LoVo (cell line): ENCODE measurements at regions not wholly inside any gene's neighbourhood (a gene's known extent, or its start where the extent isn't known, plus 50 kb on each side); places are given as distances from the start of the nearest gene placed in this dataset.

Experiments used
- DNase-seq: peaks from one replicate; pipeline ENCODE4 v3.0.0-alpha.2; 2016; ENCODE audit warnings: low spot score

DNA sequence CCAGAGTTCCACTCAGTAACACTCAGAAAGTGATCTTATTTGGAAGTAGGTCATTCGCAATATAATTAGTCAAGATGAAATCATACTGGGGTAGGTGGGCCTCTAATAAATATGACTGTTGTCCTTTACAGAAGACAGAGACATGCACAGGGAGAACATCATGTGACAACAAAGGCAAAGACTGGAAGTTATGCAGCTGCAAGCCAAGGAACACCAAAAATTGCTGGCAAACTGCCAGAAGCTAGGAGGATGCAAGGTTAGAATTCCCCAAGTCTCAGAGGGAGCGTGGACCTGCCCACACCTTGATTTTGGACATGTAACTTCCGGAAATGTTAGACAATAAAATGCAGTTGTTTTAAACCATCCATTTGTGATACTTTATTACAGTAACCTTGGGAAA lies 471.5 kb upstream of the AGTR1 start:
- DNase-seq = no peak

DNA sequence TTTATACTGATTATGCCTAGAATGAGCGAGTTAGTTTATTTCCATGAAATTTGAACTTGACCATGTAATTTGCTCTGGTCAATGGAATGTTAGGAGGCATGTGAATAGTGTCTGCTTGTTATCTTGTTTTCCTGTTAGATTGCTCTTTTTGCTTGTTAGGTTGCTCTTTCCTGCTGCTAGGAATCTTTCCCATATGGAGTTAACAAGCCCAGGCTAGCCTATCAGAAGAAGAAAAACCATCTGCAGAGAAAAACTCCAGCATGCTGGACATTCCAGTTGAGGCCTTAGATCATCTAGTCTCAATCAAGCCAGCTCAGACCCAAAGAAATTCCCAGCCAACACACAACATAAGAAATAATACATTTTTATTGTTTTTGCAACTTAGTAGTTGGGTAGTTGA lies 470.2 kb upstream of the AGTR1 start:
- no peak for DNase-seq

DNA sequence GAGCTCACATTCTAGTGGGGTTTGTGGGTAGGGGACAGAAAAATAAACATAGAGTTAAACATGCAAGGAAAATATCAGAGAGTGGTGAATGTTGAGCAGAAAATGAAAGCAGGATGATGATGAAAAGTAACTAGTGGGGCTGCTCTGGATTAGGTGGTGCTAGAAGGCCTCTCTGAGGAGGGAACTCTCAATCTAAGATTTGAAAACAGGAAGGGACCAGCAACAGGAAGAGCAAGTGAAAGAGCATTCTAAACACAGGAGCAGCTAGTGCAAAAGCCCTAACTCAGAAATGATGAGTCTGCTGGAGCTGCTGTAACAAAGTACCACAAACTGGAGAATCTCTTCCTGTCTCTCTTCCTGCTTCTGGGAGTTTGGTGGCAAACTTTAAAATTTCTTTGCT lies 468.6 kb upstream of the AGTR1 start:
- DNase-seq = no peak

DNA sequence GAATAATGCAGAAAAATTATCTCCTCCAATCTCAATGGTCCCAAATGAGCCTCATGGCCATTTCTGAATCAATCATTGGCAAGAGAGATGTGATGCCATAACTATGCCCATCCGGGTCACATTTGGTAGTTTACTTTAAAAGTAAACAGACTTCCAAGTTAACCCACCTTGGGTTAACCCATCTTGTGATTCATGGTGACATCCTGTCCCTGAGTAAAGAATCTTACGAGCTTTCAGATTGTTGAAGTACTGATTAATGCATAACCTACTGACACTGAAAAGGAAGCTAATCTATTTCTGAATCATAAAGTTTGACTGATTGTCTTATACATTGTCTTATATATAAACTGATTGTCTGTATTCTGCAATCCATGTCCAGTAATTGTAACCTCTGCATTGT lies 467.2 kb upstream of the AGTR1 start:
- no peak for DNase-seq

DNA sequence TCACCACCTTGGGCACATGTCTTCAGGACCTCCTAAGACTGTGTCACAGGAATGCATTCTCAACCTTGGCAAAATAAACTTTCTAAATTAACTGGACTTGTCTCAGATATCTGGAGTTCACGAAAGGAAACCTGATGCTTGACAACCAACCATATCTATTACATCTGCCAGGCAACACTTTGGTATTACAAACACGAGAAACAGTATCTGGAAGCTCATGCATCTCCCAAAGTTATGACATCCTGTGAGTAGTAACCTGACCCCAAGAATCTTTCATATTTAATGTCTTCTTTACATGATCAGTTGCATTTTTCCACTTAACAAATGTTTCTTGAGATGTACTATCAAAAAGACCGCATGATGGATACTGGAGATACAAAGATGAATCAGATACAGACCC lies 465.3 kb upstream of the AGTR1 start:
- DNase-seq = no peak

DNA sequence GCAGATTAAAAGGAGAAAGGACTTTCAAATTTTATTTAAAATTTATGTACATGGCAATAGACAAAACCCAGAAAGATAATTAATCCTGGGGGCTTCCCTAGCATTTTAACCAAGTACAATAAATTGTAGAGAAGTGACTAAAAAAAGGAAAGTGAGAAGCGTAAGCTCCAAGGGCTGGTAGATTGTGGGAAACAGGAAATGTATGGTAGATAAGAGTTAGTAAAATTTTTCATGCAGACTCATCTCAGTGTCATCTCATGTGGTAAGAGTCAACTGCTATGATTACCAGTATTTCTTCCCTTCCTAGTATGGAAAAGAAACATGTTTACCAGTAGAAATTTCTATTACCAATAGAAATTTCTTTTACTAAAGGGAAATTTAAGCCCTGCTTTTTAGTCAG lies 464.3 kb upstream of the AGTR1 start:
- DNase-seq = no peak

DNA sequence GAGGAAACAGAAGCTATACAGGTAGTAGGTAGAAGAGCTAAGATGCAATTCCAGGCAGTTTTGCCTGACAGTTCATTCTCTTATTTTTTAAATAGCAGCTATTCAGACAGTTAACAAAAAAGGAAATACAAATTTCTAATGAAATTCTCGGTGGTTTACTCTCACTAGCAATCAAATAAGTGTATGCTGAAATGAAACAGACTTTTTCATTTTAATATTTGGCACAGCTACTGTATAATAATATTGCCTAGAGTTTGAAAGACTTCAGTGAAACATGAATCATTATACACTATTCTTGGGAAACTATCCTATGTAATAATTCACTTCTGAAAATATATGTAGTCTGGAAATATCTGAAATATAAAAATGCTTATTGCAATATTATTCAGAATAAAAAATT lies 463.2 kb upstream of the AGTR1 start:
- no peak for DNase-seq

DNA sequence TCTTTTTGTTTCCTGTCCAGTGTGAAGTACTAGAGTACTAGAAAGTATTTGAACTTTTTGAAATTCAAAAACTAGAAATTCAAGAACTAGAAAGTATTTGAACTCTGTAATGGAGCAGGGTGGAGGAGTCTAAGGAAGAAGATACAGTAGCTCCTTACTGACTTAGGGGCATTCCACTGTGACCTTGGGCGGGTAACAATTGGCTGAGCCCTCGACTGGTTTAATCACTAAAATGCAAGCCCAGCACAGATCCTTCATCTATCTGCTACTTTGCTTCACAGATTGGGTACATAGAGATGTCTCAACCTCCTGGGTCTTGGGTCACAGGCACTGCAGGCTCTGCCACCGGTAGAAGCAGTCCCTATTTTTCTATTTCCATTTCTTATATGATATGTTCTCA lies 462.1 kb upstream of the AGTR1 start:
- no peak for DNase-seq

DNA sequence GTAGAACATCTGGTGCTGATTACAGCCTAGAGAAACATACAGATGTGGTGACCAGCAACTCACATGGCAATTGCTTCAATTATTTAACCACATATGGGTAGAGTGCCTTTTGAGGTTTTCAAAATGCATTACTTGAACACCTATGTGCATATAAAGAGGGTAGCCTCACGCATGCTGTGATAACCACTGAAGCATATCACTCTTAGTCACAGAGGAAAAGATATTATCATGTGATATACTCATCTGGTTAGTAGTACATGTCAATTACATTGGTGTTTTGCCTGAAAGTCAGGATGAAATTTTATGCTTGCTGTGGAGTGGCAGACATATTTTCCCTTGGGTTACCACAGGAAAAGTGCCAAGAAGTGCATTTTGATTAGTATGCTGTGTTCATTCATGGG lies 459.3 kb upstream of the AGTR1 start:
- no peak for DNase-seq

DNA sequence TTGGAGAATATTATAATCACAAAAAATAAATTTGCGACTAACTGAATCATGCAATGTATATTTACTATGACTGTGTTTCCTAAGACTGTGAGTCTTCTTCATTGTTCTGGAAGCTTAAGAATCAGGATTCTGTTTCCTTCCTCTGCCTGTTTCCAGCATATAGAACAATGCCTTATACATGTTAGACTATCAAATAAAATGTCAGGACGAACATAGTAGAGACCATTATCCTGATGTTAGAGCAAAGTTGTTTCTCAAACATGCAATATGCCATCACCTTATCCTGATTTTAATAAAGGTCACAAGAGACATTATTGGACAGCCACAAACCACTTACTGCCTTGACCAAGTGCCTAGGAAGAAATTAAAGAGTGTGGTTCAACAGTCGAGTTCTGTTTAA lies 457.4 kb upstream of the AGTR1 start:
- DNase-seq = no peak

DNA sequence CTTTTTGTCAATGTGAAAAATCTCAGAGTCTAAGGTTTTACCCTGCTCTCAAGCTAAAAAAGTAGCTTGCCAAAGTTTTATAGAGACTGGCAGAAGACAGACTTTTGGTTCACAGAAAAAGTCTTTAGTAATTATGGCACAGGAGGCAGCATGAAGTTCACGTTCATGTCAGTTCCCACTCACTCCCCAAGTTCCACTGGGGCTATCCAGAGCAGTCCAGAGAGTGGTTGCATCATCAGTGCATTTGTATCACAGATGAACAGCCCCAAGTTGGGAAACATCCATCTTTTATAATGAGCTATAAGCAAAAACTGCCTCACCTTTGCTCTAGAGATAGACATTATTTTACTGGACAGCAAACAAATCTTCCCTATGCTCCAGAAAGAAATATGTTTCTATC lies 454.1 kb upstream of the AGTR1 start:
- DNase-seq = no peak

DNA sequence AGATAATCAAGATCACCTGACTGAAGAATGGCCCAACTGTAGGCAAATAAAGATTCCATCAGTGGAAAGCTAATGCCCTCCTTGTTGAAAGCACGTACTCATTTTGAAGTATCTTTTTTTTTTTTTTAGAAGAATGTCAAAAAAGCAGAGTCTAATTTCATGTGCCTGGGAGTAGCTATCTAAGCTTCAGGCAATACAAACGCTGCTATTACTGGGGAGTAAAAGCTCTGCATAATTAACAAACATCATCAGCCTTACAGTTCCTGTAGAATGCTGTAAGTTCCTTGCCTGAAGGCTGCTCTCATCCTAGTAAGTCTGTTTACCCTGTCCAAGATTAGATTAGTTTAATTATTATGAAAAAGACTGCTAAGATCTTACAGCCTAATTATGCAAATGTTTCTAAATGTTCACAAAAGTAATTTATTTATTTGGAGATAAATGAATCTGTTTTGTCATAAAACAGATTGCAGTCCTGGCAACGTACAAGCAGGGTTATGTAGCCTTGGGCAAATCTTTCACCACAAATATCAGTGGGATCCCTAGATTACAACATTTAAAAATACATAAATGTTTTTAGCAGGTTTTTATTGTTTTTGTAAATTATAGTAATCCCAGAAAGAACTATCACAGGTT lies 451.3 kb upstream of the AGTR1 start:
- DNase-seq = no peak

DNA sequence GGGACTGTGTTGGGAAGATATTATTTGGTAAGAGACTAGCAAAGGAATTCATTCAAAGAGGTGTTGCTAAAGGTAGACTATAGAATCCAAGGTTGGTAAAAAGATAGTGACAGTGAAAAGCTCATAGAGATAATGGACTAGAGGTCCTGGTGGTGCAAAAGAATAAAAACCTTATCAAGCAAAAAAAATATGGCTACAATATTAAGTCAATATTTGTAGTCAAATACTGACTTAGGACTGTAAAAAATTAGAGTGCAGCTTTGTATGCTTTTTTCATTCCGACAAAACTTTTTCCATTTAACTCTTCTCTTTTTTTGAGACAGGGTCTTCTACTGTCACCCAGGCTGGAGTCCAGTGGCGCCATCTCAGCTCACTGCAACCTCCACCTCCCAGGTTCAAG lies 444.0 kb upstream of the AGTR1 start:
- DNase-seq = no peak

DNA sequence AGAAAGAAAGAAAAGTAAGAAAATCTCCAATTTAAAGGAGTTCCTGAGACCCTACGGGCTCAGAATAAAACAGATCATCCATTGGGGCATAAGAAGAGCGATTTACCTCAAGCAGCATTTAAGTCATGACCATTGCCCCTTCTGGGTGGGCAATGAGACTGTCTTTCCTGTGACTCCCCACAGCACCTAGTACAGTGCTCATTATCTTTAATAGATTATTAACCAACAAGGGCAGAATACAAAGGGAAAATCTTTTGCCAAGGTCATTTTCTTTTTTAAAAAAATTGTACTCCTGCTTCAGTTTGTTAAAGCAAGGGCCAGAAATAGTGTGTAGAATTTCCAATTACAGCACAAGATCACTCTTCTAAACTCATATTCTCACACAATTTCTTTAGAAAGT lies 443.3 kb upstream of the AGTR1 start:
- DNase-seq = no peak

DNA sequence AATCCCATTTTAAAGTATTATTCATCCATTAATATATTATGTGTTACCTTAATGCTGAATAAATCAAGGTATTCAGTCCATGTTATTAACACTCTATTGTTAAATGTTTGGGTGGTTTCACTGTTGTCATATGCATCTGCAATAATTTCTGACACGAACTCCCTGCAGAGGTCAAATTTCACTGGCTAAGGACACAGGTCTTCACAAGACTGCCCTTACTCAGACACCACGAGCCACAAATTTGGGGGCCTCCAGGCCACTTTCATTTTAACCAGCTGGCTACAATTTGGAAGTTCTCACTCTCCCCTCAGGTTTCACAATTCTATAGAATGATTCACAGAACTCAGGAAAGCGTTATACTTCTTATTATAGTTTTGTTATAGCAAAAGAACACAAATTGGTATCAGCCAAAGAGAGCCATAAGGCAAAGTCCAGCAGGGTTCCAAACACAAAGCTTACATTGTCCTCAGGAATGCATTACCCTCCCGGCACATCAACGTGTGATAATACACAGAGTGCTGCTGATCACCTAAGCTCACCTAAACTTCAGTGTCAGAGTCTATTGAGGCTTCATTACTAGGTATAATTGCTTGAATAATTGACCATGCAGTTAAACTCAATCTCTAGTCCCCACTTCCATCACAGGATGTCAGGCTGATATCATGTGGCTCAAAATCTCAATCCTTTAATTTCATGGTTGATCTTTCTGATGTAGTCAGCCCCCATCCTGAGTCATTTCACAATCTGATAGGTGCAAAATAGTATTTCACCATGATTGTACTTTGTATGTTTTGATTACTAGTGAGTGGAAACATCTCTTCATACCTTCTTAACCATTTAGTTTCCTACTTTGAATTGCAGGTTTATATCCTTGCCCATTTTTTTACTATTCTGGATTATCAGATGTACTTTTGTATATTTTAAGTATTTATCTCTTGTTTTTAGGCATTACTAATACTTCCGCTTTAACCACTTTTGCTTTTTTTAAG lies 441.4 kb upstream of the AGTR1 start:
- no peak for DNase-seq

DNA sequence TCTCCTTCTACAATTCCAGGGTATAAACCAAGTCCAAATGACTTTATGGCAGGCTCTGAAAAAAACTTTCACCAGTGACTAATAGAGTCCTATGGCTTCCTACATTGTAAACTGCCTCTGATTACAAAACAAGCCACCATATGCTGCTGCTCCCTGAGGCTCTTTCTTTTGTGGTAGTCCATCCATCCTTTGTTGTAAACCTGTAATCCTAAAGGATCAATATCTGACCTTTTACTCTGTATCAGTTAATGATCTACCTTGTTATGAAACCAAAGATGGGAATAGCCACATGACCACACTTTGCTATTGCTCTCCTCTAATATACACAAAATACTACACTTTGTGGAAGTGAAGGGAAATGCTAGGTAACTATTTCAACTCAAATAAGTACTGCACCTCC lies 434.7 kb upstream of the AGTR1 start:
- DNase-seq = no peak

DNA sequence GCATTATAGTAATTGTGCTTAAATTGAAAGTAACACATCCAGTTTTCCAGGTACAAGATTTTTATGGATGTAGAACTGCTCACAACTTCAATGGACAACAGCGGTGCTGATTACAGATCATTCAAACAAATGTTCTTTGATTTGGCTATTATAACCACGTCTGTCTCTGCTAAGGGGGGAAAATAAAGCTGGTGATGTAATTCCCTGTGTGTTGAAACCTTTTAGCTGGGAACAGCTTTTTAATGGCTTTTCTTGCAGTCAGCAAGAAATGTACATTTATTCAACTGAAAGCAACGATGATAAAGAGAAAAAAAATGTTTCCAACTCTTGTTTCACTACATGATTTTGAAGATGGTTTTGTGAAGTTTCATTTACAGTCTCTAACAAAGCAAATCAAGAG lies 431.9 kb upstream of the AGTR1 start:
- DNase-seq = no peak

DNA sequence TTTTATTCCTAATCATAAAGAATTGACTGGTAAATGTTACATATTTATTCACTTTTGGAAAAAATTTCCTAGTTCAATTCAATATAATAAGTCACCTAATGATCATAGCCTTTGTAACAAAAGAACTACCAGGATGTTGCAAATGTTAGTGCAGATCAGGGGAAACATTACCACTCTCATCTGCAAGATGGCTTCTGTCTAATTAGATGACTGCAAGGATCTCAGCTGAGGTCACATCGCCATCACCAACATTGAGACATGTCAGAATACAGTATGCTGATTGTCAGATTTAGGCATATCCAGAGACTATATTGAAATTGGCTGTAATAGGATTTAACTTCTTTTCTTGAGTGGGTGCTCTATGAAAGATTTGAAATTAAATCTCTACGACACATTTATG lies 431.4 kb upstream of the AGTR1 start:
- no peak for DNase-seq

DNA sequence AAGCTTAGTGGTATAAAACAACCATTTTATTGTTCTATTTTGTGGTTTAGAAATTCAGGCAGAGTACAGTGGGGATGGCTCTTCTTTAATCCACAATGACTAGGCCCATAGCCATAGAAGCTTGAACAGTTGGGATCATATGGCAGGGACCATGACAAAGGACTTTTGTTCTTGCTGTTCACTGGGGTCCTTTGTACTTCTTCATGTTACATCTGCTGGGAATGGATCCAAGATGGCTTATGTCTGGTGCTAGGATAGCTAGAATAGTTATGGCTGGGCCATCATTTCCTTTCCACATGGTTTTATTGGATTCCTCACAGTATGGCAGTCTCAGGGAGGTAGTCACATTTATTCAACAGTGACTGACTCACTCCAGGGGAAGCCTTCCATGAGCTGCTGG lies 427.9 kb upstream of the AGTR1 start:
- DNase-seq = no peak

DNA sequence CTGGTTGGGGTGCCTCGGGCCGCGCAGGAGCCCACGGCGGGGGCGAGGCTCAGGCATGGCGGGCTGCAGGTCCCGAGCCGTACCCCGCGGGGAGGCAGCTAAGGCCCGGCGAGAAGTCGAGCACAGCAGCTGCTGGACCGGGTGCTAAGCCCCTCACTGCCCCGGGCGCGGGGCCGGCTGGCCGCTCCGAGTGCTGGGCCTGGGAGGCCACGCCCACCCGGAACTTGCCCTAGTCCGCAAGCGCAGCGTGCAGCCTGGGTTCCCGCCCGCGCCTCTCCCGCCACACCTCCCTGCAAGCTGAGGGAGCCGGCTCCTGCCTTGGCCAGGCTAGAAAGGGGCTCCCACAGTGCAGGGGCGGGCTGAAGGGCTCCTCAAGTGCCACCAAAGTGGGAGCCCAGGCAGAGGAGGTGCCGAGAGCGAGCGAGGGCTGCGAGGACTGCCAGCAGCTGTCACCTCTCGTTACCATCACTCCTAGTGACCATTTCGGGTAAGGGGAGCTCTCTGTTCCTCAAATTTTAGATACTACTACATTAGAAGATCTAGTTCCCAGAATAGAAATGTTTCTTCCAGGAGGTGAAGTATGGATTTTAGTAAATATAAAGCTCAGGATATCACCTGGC lies 417.0 kb upstream of the AGTR1 start:
- DNase-seq = no peak

DNA sequence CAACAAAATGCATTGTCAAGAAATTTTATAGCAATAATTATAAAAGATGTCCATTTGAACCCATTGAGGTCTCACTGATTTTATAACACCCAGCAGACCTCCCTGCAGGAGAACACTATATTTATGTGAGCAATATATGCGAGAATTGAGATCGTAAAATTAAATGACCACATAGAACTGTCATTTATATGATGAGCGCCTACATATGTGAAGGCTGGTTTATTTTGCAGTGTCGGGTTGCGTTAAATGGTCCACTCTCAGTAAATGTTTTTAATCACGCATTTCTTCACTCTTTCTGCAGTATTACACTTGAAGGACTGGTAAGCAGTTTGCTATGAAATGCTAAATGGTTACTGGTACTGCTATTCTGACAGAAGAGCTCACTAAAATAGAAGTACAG lies 408.5 kb upstream of the AGTR1 start:
- no peak for DNase-seq

DNA sequence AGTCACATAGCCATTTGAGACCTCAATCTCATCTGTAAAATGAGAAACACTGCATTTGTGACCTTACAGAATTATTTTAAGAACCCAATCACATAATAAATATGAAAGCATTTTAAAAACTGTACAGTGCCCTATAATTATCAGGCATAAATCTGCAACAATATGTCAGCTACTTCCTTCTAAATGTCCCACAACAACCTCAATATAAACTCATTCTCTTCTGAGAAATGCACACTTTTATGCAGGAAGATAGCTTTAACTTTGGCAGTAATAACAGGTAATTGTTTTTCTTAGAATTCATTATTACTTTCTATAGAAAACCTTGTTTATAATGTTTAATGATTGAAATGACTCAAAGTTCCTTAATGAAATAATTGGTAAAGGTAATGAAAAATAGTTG lies 400.7 kb upstream of the AGTR1 start:
- DNase-seq = no peak

DNA sequence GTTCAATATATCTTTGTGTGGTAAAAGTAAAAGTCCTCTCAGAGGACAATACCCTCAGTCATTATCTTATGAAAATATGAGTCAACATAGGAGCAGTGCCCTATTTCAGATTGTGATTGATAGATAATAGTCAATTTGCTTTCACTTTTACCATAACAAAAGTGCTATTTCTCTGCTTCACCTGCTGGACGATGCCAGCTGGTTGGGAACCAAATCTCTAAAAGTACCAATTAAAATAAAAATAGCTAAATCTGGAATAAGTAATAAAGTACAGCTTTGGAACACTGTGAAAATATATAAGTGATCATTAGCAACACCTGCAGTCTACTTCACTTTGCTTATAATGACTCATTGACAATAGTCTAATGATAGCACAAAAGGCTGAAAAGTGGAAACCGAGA lies 390.3 kb upstream of the AGTR1 start:
- DNase-seq = no peak
